Retinal pigment epithelial cell (primary cell): ENCODE measurements at regions not wholly inside any gene's neighbourhood (a gene's known extent, or its start where the extent isn't known, plus 50 kb on each side); places are given as distances from the start of the nearest gene placed in this dataset.

Source experiments
- DNase-seq: peaks from one replicate; pipeline ENCODE4 v3.0.0-alpha.2; 2010; ENCODE audit warnings: low read depth
- H3K4me3 ChIP-seq: 2 replicates; pipeline ENCODE4 v1.5.1; 2011; ENCODE audit warnings: mild to moderate bottlenecking, low read length, control low read depth, moderate library complexity
- CTCF ChIP-seq: conservative IDR thresholded peaks from 2 replicates; pipeline ENCODE4 v1.5.1; 2011; ENCODE audit warnings: low read depth, low read length, control low read depth, inconsistent platforms

DNA sequence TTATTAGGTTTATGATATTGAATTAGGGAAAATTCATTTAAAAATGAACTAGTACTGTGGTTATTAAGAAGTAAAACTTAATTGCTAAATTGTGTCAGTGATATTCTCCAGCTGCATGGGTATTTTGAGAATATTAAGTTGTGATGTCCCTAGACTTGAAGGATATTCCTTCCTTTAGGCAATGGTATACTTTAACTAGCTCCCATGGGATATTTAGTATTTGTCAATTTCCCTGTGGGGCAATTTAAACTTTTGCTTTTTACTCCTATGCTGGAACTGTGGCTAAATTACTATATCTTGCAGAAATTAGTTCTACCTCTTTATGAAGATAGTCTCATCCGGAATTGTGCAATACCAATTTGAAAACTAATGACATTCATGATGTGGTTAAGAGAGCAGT is 151.6 kb upstream of the CSNK1A1L start:
- TF ChIP-seq CTCF = no peak
- H3K4me3 ChIP-seq = no peak overlapping the region
- no peak for DNase-seq

- DNase-seq = no peak
- no peak overlapping the region for H3K4me3 ChIP-seq
- no peak for TF ChIP-seq CTCF
Measured at GRCh38 chr13:37241786-37242185, 136.3 kb upstream of the CSNK1A1L start.

DNA sequence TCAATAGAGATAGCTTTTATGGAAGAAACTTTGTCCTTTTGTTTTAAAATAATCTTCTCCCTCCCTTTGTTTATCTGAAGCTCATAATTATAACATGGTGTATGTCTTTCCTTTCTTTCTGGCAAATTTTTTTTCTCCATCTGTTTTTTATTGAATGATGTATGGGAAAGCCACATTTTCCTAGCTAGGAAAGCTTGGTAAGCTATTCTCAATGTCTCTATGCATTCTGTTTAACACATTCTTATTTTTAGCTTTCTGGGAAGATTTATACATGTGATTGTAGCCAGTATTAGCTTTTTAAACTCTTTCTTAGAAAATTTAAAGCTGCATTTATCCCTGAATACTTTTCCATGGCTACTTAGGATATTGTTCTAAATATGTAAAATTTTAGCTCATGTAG is 124.9 kb upstream of the CSNK1A1L start:
- TF ChIP-seq CTCF = no peak
- no peak overlapping the region for H3K4me3 ChIP-seq
- no peak for DNase-seq

GRCh38 chr13:37229931-37230330 is 124.5 kb upstream of the CSNK1A1L start:
- DNase-seq = no peak
- TF ChIP-seq CTCF = no peak
- no peak overlapping the region for H3K4me3 ChIP-seq

DNA sequence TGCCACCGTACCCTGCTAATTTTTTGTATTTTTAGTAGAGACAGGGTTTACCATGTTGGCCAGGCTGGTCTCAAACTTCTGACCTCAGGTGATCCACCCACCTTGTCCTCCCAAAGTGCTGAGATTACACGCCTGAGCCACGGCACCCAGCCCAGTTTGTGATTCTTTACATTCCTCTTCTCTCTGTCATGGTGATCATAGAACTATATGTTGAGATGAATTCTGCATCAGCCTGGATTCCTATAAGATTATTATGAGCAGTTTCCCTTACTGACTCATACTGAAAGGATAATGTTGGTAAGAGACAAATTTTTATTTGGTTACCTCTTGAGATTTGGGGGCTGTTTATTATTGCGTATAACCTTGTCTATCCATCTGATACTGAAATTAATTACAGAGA is 121.5 kb upstream of the CSNK1A1L start:
- no peak for DNase-seq
- TF ChIP-seq CTCF = no peak
- no peak overlapping the region for H3K4me3 ChIP-seq

DNA sequence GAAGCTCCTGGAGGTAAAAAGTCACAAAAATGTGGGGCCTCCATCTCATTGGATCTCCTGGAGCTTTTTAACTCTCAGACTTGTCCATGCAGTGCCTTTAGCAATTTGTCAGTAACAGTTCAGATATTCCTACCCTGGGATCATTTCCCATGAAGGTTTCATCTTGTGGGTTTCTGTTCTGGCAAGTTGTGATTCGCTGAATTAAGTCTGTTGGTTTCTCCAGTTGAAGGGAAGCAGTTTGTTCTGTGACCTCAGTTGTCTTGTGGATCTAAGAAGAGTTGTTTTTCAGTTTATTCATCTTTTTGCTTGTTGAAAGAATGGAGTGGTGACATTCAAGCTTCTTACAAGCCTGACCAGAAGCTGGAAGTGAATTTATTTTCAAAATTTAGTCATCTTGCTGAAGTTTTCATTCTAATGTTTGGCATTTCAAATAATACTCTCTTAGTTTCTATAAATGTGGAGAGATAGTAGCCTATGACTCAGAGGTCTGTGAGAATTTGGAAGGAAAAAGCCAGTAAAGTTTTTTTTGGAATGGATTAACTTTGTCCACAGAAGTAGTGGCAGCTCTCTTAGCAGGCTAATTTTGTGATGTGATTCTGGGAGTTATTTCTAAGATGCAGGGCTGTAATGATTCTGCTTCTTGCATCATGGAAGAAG is 120.1 kb upstream of the CSNK1A1L start:
- DNase-seq = no peak
- H3K4me3 ChIP-seq = no peak overlapping the region
- no peak for TF ChIP-seq CTCF

GRCh38 chr13:37216331-37216730 is 110.9 kb upstream of the CSNK1A1L start:
- DNase-seq = no peak
- no peak overlapping the region for H3K4me3 ChIP-seq
- TF ChIP-seq CTCF = no peak
